Stimulated activated CD8-positive, alpha-beta memory T cell treated with anti-CD3 and anti-CD28 coated beads, Interleukin-4, amount 100 ng/mL, for 4 hours (primary cell): ENCODE measurements at regions not wholly inside any gene's neighbourhood (a gene's known extent, or its start where the extent isn't known, plus 50 kb on each side); places are given as distances from the start of the nearest gene placed in this dataset.

Experiments used
- DNase-seq, 2 donors: peaks; one replicate each; pipeline ENCODE4 v3.0.0-alpha.2; 2020; ENCODE audit warnings: low read depth in 2 of 2, low spot score in 1 of 2

DNA sequence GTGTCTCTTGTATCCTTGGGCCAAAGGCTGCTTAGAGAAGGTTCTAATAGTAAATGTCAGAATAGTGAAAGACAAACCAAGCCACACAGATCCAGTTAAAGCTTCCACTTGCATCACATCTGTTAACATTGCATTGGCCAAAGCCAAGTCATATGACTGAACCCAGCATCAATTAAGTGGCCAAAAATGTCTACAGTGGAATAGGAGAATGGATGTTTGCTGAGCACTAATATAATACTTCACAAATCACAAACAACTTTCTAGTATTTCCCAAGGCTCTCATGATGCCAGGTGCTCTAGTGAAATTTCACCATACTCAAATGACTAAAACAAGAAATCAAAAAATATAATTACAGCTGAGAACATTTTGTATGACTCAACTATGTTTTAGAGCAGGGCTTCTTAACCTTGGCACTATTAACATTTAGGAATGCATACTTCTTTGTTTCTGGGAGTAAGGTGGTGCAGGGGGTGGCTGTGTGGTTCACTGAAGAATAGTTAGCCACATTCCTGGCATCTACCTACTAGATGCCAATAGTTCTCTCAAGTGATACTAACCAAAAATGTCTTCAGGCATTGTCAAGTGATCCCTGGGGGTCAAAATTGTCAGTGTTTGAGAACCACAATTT is 148.0 kb upstream of the SPTLC3 start:
- DNase-seq = no peak

DNA sequence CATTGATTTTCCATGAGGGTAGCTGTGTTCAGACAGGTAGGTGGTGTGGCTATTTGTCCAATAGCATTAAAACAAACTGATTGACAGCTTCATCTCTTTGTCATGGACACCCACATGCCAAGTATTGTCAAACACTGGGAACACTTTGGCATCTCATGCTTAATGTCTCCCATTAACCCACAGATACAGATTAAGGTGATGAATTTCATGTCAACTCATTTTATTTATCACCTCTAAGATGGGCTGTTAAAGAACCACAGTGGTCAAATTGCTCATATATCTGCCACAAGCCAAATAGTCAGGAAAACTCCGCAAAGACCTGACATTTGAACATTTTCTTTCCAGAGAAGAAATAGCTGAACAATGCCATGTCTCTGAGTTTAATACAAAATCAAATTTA is 139.1 kb upstream of the SPTLC3 start:
- no peak for DNase-seq

DNA sequence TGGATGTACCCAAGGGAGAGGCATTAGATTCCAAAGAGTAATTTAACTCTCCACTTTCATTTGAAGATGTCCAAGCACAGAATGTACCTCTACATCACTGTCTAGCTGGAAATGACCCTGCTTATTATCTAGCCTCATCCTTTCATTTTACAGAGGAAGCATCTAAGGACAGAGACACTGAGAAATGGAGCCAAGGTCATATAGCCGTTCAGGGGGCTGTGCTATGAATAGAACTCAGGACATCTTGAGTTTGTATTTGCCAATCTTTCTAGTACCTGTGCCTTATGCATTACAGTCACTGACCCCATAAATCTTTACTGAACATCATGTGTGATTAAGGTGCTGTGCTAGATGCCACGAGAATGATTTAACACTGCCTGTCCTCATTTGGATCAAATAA is 138.2 kb upstream of the SPTLC3 start:
- no peak for DNase-seq

DNA sequence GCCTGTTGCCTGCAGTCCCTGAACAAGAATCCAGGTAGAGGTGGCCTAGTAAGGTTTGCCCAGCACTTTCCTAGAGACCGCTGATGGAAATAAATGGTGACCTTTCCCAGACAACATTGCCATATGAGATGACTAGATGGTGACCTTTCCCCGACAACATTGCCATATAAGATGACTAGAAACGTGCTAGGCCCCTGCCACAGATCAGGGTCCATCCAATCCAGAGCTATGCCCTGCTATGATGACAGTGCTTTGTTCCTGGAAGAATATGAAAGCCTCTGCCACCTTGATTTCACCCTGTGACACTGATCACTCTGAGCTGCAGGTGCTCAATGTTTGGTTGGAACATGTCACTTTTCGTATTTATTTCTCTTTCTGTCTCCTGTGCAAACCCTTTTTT is 133.8 kb upstream of the SPTLC3 start:
- no peak for DNase-seq

DNA sequence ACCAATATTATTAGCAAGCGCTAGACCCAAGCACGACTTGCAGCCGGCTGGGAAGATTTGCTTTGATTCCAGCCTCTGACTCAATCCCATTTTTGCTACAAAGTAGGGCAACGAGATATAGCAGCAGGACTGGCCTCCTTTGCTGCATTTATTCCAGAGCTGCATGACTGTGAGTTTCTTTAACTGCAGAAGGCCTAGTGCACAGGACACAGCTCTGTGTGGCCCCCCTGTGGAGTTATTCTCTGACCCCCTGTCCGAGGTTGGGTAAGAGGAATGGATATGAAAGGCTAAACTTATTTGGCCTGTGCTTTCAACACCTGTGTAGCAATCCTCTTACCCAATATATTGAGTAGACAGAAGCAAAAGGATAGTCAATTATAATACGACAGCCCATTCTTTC is 133.3 kb upstream of the SPTLC3 start:
- no peak for DNase-seq

DNA sequence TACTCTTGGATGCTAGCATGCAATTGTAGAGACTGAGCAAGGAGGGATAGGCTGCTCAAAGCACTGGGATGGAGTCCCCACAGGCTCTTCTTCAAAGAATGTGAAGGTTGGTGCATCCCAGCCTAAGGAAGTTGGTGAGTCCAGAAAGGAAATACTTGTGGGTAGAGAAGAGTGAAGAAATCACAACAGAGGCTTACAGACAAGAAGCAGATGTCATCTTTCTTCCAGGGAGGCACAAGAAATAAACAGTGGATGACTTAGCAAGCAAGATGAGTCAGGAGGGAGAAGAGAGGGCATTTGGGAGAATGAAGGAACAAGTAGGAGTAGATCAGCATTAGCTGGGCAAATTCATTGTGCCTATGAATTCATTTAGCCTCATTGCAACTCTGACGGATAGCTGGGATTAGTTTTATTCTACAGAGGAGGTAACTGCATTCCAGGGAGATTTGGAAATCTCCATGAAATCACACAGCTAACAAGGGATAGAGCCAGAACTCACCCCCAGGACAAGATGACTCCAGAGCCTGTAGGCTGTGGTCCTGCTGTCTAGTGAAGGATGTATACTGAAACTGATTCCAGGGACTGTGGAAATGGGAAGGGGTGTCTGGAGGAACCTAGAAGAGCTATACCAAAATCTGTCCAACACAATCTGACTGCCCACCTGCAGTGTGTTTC is 125.8 kb upstream of the SPTLC3 start:
- DNase-seq = no peak

DNA sequence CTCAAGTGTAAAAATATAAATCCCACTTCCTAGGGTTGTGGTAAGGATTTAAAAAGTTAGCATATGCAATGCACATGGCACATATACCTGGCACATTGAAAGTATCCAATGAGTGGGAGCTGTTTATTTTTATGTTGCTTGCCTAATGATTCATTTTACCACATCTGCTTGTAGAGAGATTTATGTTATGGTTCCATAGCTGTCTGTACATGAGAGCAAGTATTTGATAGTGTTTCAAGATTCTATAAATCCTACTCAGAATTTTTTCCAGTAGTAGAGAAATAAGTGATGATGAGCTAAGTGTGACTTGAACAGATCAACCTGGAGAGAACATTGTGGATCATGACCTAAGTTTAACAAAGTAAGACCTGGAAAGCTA is 125.3 kb upstream of the SPTLC3 start:
- DNase-seq = no peak

DNA sequence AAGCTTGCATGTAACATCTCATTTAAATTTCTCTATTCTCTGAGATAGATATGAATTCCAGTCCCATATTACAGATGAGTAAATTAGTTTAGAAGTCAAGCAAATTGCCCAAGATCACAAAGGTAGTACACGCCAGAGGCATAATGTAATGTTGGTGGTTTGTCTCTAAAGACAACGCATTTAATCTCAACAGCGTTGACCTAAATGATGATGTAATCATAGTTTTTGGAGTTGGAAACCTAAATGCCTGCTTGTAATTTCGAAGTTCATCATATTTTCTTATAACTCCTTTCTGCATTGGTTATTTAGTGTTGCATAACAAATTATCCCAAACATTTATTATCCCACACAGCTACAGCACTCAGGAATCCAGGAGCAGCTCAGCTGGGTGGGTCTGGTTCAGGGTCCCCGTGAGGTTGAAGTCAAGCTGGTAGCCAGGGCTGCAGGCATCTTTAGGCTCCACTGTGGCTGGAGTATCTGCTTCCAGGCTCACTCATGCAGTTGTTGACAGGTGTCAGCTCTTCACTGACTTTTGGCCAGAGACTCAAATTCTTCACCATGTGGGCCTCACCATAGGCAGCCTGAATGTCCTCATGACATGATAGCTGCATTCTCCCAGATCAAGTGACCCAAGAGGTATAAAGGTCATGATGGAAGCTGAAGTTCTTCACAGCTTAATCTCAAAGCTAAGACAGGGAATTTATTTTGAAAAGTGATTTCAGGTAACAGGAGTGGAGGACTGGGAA is 122.0 kb upstream of the SPTLC3 start:
- DNase-seq = no peak

DNA sequence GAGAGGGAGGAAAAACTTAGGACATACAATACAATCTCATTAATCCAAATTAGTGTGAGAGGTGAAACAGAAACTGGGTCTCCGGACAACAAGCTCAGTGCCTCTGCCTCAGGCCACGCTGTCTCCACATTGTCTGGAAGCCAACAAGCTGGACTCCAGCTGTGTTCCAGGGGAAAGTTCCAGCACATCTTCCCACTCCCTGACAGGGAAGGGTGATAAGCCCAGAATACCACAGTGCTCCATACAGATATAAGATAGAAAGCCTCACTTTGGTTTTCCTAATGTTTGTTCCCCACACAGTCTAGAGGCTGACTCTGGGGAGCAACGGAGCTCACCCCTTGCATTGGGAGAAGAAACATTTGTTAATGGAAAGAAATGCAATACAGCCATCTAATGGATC is 117.1 kb upstream of the SPTLC3 start:
- no peak for DNase-seq

DNA sequence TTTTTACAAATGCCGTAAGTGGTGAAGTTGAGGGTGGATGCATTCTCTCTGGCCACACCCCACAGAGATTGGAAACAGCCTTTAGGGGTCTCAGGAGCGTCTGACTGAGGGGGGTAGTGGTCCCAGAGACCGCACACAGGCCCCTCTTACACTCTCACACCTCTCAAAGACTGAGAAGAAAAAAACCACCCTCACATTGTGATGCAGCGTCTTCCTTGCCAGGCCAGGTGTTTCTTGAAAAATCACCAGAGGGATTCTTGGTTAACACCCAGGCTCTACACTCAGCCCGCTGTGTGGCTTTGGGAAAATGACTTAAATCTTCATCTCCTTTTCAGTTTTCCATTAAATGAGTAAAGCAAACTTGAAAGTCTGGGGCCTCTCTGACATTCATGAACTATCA is 115.8 kb upstream of the SPTLC3 start:
- no peak for DNase-seq

DNA sequence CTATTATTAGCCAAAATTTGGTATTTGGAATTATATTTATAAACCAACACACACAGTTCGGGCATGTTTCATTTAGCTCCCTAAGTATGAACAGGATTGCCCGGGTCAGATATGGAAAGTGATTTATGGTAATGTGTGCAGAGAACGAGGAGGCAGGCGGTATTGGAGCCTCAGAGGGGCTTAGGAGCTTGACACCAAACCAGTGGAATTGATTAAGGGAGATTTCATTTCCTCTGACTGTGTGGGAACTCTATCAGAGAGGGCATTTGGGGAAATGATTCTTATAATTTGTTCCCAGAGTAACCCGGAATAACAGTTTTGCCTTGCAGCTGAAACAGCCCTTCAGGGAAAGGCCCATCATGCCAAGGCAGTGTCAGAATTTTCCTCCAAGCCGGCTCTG is 115.1 kb upstream of the SPTLC3 start:
- no peak for DNase-seq

DNA sequence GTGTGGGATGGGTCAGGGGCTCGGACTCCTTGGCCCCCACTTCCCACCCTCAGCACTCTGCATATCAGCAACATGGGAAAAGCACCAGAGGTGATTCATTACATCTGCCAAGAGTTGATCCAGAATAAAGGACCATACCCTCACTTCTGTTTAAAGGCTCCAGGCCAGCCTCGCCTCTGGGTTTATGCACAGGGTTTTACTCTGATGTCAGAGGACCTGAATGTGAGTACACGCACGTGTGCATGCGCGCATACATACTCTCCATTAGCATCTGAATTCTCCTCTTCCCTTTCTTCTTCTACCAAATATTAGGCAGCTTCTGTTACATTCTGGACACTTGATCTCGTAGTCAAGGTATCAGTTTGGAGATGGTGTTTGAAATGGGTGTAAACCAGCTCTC is 114.7 kb upstream of the SPTLC3 start:
- DNase-seq = no peak

DNA sequence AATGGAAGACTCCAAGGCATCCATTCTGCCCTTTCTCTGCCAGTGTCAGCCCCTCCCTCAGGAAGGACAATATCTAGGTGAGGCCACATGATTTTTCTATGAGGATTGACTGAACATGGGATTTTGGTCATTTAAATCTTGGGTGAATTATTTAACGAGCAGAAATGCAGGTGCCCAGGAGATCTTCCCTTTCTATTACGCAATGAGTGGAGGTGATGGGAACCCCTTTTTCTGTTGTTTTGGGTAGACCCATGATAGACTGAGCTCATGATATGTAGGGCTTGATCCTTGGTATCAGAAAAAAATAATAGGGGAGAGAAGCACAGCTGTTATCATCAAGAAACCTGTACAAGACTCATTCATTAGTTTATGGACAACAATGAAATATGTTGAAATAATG is 112.6 kb upstream of the SPTLC3 start:
- no peak for DNase-seq

DNA sequence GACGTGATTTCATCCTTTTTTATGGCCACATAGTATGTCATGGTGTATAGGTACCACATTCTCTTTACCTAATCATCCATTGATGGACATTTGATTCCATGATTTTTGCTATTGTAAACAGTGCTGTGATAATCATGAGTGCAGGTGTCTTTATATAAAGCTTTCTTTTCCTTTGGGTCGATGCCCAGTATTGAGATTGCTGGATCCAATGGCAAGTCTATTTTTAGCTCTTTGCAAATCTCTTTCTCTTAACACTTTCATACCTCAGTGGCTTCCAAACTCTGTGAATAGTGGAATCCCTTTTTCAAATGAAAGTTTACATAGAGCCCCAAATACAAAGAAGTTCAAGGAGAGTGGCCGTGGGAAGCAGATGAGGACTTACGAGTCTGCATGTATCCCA is 105.8 kb upstream of the SPTLC3 start:
- no peak for DNase-seq

DNA sequence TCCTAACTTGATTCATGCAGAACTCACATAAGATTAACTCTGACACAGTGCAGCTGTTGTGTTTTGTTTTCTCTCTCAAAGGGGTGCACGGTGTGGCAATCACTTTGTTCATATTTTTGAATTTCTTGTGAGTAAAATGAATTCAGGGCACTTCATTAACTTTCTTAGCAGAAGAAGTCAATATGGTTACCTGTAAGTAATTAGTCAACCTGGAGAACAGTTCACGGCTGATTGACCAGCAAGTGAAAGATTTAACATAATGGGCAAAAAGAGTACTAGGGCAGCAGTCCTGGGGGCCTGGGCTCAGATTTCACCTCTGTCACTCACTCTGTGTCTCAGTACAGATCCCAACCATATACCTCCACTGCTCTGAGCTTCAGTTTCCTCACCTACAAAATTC is 102.4 kb upstream of the SPTLC3 start:
- DNase-seq = no peak

DNA sequence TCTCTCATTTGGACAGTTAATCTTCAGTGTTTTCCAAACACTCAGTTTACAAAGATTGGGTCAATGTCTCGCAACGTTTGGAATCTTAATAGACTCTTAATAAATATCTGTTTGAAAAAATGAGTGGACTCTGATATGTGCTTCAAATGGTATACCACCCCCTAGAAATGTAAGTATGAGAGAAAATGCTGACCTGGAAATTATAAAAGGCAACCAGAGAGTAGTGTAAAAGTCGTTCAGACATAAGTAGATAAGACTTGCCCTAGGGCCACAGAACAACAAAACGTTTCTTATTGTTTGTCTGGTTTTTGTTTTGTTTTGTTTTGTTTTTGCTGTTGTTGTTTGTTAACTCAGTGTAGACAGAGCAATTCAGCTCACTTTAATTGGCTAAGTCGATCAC is 97.4 kb upstream of the SPTLC3 start:
- DNase-seq = no peak

DNA sequence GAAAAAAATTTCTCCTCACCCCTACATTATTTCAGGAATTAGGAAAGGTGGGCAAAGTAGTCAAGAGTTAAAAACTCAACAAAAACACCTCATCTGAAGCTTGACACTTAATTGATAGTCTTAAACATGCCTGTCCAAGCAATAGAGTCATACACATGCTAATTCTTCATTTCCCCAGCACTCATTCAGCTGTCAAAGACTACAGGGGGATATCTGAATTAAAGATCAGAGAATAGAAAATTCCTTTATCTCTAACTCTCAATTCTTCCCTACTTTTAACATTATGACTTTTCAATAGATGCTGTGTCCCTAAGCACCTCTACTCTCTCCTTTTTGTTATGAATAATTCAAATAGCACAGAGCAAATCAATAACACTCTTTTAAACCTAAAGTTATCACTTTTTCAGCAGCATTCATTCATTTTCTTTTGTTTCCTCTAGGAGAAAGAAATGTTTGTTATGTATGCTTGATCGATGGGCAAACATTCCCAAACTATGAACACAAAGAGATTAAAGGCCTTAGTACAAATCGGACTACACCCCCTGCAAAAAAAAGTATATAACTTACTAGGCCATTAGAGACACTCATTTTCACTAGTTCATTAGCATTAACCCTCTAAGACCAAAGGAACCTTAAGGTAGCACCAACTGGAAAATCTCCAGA is 94.9 kb upstream of the SPTLC3 start:
- no peak for DNase-seq

DNA sequence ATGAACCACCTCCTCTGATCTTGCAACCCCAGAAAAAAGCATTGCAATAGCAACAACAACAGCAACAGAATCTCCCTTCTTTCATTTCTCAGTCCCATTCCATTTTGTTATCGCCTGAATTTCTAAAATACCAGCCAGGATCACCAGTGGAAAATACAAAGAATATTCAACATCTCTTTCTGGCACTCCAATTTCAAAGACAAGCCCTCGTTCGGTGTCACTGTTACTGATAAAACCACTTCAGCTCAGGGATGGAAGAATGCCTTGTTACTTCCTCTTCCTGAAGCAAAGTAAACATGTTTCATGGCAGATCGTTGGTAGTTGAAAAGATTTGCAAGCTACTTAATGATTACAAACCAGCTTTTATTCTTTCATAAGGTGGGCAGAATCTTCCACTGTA is 94.0 kb upstream of the SPTLC3 start:
- no peak for DNase-seq

DNA sequence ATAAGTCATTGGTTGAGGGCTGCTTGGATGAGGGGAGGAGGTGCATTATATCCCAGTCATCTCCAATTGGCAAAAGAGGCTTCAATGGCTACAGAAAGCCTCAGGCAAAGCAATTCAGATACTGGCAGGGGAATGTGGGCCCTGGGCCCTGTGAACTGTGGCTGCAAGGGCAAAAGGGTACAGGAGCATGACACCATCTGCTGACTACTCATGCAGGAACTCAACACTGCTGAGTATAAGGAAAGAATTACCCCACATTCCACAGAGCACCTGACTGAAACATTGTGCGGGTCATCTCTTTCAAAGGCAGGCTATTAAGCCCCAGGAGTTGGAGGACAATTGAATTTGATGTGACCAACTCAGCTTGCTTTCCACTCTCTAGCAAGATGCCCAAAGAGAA is 92.1 kb upstream of the SPTLC3 start:
- DNase-seq = no peak

DNA sequence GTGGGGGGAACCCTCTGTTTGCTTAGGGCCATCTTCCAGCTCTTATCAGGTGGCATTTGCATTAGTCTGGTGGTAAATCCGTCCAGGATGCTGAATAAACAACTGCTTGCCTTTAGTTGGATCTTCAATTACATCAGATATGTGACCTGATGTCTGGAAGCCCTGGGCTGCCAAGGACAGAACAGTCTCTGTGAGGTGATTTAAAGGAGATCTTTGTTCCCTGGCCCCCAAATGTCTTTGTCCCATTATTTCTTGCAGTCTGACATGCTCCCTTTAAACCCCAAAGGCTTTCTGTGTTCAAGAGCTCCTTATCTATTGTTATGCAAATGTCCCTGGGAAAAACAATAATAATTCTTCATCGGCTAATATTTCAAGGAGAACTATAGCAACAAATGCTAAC is 84.6 kb upstream of the SPTLC3 start:
- DNase-seq = no peak

DNA sequence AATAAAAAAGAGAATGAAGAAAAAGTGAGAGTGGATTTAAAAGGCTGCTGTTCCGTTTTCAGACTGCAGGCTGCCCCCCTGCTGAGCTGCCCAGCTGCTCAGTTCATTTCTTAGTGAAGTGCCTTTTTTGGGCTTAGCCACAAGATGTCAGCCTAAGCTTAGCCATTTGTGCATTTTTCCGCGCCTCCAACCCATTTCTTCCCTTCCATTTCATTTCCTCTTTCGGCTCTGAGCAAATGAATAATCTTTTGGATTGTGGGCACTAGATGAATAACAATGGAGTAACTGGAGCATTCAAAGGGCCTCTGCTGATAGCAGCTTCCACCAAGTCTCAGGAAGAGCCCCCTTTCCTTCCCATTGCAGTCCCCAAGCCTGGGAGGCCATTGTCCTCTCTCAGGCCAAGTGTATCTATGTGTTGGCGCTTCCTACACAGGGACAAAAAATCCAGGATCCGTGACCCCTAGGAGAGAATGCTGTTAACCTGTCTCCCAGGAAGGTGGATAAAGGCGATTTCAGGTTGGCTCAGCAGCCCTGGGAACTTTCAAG is 83.5 kb upstream of the SPTLC3 start:
- DNase-seq = peak in 1 of 2 donors; percentile 3
